Stimulated activated CD4-positive, alpha-beta T cell treated with anti-CD3 and anti-CD28 coated beads, TNF-alpha, amount 100 ng/mL, for 1 hour (primary cell): ENCODE measurements at regions not wholly inside any gene's neighbourhood (a gene's known extent, or its start where the extent isn't known, plus 50 kb on each side); places are given as distances from the start of the nearest gene placed in this dataset.
"Not testable (repeated sequence)": the region's sequence is repeated elsewhere in the genome, so short reads cannot be mapped to it uniquely, and the experiment has no call there.

Source experiments
- DNase-seq, 3 donors: peaks; one replicate each; pipeline ENCODE4 v3.0.0-alpha.2; 2020; ENCODE audit warnings: low read depth in 3 of 3, low spot score in 1 of 3

GRCh38 chr17:73919033-73919432 lies 274.8 kb upstream of the SDK2 start:
- DNase-seq = not testable (repeated sequence)

- no peak for DNase-seq
Observed at GRCh38 chr17:73921306-73921705, 277.1 kb upstream of the SDK2 start.

GRCh38 chr17:73924114-73924908 lies 279.2 kb upstream of the RPL38 start:
- no peak for DNase-seq

GRCh38 chr17:73924909-73925186 lies 278.6 kb upstream of the RPL38 start:
- no peak for DNase-seq

GRCh38 chr17:73929860-73930430 lies 273.5 kb upstream of the RPL38 start:
- no peak for DNase-seq

- no peak for DNase-seq
Observed at GRCh38 chr17:73932216-73932749, 271.2 kb upstream of the RPL38 start.

- no peak for DNase-seq
Observed at GRCh38 chr17:73933164-73933766, 270.2 kb upstream of the RPL38 start.

GRCh38 chr17:73933871-73934270 lies 269.6 kb upstream of the RPL38 start:
- no peak for DNase-seq

- DNase-seq = no peak
Observed at GRCh38 chr17:73934696-73935095, 268.8 kb upstream of the RPL38 start.

- no peak for DNase-seq
Observed at GRCh38 chr17:73936908-73937627, 266.4 kb upstream of the RPL38 start.

GRCh38 chr17:73938706-73939105 lies 264.8 kb upstream of the RPL38 start:
- no peak for DNase-seq

- DNase-seq = no peak
Observed at GRCh38 chr17:73939806-73940205, 263.7 kb upstream of the RPL38 start.

- DNase-seq = no peak
Observed at GRCh38 chr17:73940511-73940910, 263.0 kb upstream of the RPL38 start.

- no peak for DNase-seq
Observed at GRCh38 chr17:73941919-73942530, 261.5 kb upstream of the RPL38 start.

GRCh38 chr17:73942703-73943415 lies 260.6 kb upstream of the RPL38 start:
- no peak for DNase-seq

- DNase-seq = no peak
Observed at GRCh38 chr17:73943416-73944110, 259.9 kb upstream of the RPL38 start.

GRCh38 chr17:73944366-73944765 lies 259.1 kb upstream of the RPL38 start:
- no peak for DNase-seq

- DNase-seq = no peak
Observed at GRCh38 chr17:73947281-73947965, 256.1 kb upstream of the RPL38 start.

GRCh38 chr17:73947966-73948355 lies 255.5 kb upstream of the RPL38 start:
- no peak for DNase-seq
